Ishikawa (cell line): ENCODE measurements at regions not wholly inside any gene's neighbourhood (a gene's known extent, or its start where the extent isn't known, plus 50 kb on each side); places are given as distances from the start of the nearest gene placed in this dataset.

Source experiments
- CEBPB ChIP-seq: IDR thresholded peaks from 2 replicates; pipeline ENCODE4 v1.6.1; 2012
- CREB1 ChIP-seq: IDR thresholded peaks from 2 replicates; pipeline ENCODE4 v1.6.1; 2012; ENCODE audit warnings: low read depth
- EGR1 ChIP-seq: IDR thresholded peaks from 2 replicates; pipeline ENCODE4 v1.6.1; 2012
- EP300 ChIP-seq: IDR thresholded peaks from 2 replicates; pipeline ENCODE4 v1.6.1; 2012; ENCODE audit warnings: borderline replicate concordance
- FOXM1 ChIP-seq: IDR thresholded peaks from 2 replicates; pipeline ENCODE4 v1.6.1; 2012; ENCODE audit warnings: low read depth, borderline replicate concordance
- NFIC ChIP-seq: IDR thresholded peaks from 2 replicates; pipeline ENCODE4 v1.6.1; 2012
- RAD21 ChIP-seq: IDR thresholded peaks from 2 replicates; pipeline ENCODE4 v1.6.1; 2012; ENCODE audit warnings: low read depth
- REST ChIP-seq: IDR thresholded peaks from 2 replicates; pipeline ENCODE4 v1.6.1; 2012; ENCODE audit warnings: low read depth, mild to moderate bottlenecking
- TAF1 ChIP-seq: IDR thresholded peaks from 2 replicates; pipeline ENCODE4 v1.6.1; 2012; ENCODE audit warnings: low read depth, mild to moderate bottlenecking
- TCF12 ChIP-seq: IDR thresholded peaks from 2 replicates; pipeline ENCODE4 v1.6.1; 2012; ENCODE audit warnings: low read depth
- TEAD4 ChIP-seq: IDR thresholded peaks from 2 replicates; pipeline ENCODE4 v1.6.1; 2012
- YY1 ChIP-seq: IDR thresholded peaks from 2 replicates; pipeline ENCODE4 v1.6.1; 2012; ENCODE audit warnings: low read depth
- ZBTB7A ChIP-seq: IDR thresholded peaks from 2 replicates; pipeline ENCODE4 v1.6.1; 2012; ENCODE audit warnings: low read depth
- TF ChIP-seq, protein P1 (sequence below): IDR thresholded peaks from 2 replicates; pipeline ENCODE4 v1.6.1; 2012
- TF ChIP-seq, protein P2 (sequence below): IDR thresholded peaks from 2 replicates; pipeline ENCODE4 v1.6.1; 2012

- TF ChIP-seq TEAD4 (peak; percentile 48), CREB1 (no peak), NFIC (no peak)
Observed at GRCh38 chr14:83706231-83706954, 1823.6 kb upstream of the FLRT2 start.

GRCh38 chr14:83707056-83707455 is 1822.9 kb upstream of the FLRT2 start:
- TF ChIP-seq EP300: no peak
- no peak for TF ChIP-seq NFIC
- no peak for TF ChIP-seq CEBPB
- TF ChIP-seq CREB1: no peak
- TF ChIP-seq EGR1: no peak
- TF ChIP-seq TEAD4: no peak
- TF ChIP-seq ZBTB7A: no peak
- TF ChIP-seq FOXM1: no peak
- TF ChIP-seq TCF12: no peak
- no peak for TF ChIP-seq REST
- TF ChIP-seq YY1: no peak
- TF ChIP-seq, protein P1, sequence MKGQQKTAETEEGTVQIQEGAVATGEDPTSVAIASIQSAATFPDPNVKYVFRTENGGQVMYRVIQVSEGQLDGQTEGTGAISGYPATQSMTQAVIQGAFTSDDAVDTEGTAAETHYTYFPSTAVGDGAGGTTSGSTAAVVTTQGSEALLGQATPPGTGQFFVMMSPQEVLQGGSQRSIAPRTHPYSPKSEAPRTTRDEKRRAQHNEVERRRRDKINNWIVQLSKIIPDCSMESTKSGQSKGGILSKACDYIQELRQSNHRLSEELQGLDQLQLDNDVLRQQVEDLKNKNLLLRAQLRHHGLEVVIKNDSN: no peak
- no peak for TF ChIP-seq RAD21
- TF ChIP-seq TAF1: no peak
- TF ChIP-seq, protein P2, sequence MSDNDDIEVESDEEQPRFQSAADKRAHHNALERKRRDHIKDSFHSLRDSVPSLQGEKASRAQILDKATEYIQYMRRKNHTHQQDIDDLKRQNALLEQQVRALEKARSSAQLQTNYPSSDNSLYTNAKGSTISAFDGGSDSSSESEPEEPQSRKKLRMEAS: no peak

GRCh38 chr14:83709116-83709515 is 1820.8 kb upstream of the FLRT2 start:
- TF ChIP-seq CREB1 (no peak), REST (no peak), TAF1 (no peak)

GRCh38 chr14:83711046-83711445 is 1818.9 kb upstream of the FLRT2 start:
- TF ChIP-seq, protein P2: no peak
- TF ChIP-seq, protein P1: no peak
- TF ChIP-seq NFIC (no peak), TEAD4 (no peak), EGR1 (no peak), FOXM1 (no peak), CREB1 (no peak), YY1 (no peak), RAD21 (no peak), ZBTB7A (no peak)

DNA sequence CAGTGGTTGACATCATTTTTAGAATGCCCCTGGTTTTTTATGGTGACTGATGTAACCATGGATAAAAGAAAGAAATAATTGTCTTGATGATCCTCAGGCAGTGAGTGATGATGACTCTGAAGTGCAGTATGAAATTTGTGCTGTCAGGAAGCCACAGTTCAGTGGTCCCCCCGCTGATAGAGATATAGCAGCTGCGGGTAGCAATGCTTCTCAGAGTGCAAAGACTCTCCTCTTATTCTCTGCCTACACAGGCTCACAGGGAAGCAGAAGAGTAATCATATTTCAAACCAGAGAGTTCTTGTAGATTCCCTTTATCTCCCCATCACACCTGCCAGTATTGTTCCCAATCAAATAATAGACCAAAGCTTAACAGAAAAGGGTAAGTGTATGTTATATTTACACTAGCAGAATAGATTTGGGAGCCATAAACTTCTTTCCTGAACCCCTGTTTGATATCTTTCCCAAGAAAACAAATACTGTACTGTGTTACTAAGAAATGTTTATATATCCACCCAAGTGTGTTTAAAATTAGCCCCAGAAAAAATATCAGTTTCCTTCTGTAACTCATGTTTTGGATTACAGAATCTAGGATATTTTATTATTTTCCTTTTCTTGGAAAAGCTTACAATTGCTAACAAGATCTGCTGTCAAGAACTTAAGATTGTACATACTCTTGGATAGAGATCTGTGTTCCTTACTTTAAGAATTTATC is 1817.4 kb upstream of the FLRT2 start:
- no peak for TF ChIP-seq TEAD4
- no peak for TF ChIP-seq CEBPB
- TF ChIP-seq, protein P1: no peak
- TF ChIP-seq EGR1: no peak
- no peak for TF ChIP-seq FOXM1
- TF ChIP-seq REST: no peak
- TF ChIP-seq CREB1: no peak
- TF ChIP-seq EP300: no peak
- TF ChIP-seq YY1: no peak
- TF ChIP-seq, protein P2: no peak
- no peak for TF ChIP-seq NFIC
